ENCODE measurements at regions not wholly inside any gene's neighbourhood (a gene's known extent, or its start where the extent isn't known, plus 50 kb on each side); places are given as distances from the start of the nearest gene placed in this dataset.
"Not testable (repeated sequence)": the region's sequence is repeated elsewhere in the genome, so short reads cannot be mapped to it uniquely, and the experiment has no call there.

- TF ChIP-seq, protein P1, sequence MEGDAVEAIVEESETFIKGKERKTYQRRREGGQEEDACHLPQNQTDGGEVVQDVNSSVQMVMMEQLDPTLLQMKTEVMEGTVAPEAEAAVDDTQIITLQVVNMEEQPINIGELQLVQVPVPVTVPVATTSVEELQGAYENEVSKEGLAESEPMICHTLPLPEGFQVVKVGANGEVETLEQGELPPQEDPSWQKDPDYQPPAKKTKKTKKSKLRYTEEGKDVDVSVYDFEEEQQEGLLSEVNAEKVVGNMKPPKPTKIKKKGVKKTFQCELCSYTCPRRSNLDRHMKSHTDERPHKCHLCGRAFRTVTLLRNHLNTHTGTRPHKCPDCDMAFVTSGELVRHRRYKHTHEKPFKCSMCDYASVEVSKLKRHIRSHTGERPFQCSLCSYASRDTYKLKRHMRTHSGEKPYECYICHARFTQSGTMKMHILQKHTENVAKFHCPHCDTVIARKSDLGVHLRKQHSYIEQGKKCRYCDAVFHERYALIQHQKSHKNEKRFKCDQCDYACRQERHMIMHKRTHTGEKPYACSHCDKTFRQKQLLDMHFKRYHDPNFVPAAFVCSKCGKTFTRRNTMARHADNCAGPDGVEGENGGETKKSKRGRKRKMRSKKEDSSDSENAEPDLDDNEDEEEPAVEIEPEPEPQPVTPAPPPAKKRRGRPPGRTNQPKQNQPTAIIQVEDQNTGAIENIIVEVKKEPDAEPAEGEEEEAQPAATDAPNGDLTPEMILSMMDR (IDR thresholded peaks at IDR 0.05) = not testable (repeated sequence)
- not testable (repeated sequence) for TF ChIP-seq EZH2phosphoT487, EZH2 (IDR thresholded peaks at IDR 0.05)
Measured at GRCh38 chr16:77525226-77525625, 90.4 kb upstream of the ADAMTS18 start.

Measured in neural progenitor cell (in vitro differentiated cells).